IPS DF 19.7 (cell line): ENCODE measurements at regions not wholly inside any gene's neighbourhood (a gene's known extent, or its start where the extent isn't known, plus 50 kb on each side); places are given as distances from the start of the nearest gene placed in this dataset.

Experiments
- DNase-seq: peaks from one replicate; pipeline ENCODE4 v3.0.0-alpha.2; 2013; ENCODE audit warnings: low read depth, low spot score

DNA sequence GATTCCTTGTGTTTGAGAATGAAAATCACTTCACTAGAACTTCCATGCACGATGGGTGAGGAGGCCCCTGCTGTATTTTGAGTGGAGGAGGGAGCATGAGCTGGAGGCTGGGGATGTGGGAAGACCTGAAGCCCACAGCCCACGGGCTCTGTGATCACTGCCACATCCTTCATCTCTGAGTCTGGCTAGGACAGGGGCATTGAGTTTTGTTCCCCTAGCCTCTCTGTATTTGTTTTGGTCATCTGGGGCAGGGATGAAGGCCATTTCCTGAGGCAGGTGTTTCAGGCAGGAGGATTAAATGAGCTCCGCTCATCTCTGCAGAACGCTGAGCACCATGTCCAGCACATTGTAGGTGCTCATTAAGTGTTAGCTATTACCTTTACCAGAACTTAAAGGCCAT lies 293.6 kb downstream of the GLRX3 start:
- DNase-seq = no peak

GRCh38 chr10:130430291-130430690 lies 294.1 kb downstream of the GLRX3 start:
- no peak for DNase-seq

- no peak for DNase-seq
Measured at GRCh38 chr10:130430852-130431704, 294.9 kb downstream of the GLRX3 start.

GRCh38 chr10:130432271-130432670 lies 296.1 kb downstream of the GLRX3 start:
- DNase-seq = no peak

GRCh38 chr10:130432850-130433249 lies 296.7 kb downstream of the GLRX3 start:
- DNase-seq = no peak

DNA sequence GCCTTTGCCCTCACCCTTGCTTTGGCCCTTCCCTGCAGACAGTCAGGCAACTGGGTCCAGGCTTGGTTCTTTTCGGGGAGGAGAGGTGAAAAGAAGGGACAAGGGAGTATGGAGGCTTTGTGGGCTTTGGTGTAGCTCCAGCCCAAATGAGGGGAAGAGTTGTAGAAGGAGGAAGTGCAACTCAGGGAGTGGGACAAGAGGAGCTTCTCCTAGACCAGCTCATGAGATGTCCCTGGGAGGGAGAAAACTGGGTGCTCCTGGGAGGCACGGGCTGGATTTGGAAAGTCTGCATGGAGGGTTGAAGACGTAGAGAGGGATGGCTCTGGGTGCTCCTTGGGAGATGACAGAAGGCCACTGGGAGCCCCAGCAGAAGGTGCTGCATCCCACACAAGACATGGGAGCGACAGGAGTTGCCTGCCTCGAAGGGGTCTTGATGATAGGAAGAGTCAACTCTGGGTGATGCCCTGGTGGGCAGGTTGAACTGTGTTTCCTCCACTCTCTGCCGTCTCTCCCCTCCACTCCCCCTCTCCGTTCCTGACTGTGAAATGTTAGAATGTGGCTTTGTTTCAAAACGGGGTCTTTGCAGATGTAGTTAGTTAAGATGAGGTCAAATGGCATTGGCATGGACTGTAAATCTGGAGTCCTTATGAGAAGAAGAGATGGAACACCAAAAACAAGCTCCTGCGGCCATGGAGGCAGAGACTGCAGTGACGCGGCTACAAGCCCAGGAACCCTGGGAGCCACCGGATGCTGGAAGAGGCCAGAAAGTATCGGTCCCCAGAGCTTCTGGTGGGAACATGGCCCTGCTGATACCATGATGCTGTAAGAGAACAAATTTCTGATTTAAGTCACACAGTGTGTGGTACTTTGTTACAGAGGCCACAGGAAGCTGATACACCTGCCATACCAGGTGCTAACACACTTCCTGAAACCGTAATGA lies 298.5 kb downstream of the GLRX3 start:
- no peak for DNase-seq

- no peak for DNase-seq
Measured at GRCh38 chr10:130435961-130436360, 299.8 kb downstream of the GLRX3 start.

DNA sequence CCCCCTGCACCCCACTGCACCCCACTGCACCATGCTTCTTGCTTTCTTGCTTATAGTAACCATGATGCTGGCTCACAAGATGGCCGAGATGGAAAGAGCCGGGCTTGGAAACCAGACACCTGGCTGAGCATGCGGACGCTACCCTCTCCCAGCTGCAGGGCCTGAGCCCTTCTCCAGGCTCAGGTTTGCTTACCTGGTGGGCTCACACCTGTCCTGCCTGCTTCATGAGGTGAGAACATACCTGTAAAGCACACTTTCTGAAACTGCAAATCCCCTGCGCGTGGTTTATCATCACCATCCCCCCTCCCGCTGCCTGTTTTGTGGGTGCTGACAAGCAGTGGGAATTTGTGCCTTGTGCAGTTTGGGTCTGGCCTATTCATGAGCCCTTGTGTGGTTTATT lies 302.7 kb downstream of the GLRX3 start:
- no peak for DNase-seq

DNA sequence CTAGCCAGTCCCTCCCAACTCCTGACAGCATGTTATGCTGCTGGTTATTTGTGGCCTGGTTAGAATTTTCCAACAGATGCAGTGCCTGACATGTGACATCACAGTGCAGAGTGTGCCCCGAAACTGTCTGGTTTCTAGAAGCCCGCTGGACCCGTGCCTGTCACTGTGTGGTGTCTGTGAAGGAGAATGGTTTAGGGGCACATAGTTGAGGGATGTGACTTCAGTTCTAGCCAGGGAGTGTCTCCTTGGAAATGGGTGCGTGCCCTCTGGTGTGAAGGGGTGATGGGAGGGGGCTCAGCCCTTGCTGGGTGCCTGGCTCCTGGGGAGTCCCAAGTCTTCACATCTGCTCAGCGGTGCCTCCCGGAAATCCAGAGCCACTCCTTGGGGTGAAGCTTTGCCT lies 303.6 kb downstream of the GLRX3 start:
- DNase-seq = no peak

DNA sequence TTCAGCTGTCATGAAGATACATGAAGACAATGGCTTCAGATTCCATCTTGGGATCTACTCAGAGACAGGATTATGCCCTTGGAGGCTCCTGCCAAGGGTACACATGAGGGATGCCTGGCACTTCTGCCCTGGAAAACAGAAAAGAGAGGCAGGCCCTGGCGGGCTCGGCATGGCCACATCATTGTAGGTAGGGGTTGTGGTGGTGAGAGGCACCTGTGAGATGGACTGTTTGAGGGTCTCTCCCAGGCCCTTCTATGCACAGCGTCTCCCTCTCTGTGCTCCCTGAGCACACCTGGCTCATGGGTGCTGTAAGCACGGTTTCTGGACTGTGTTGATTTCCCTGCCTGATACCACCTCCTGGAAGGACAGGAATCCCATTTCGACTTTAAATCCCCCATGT lies 304.3 kb downstream of the GLRX3 start:
- no peak for DNase-seq

DNA sequence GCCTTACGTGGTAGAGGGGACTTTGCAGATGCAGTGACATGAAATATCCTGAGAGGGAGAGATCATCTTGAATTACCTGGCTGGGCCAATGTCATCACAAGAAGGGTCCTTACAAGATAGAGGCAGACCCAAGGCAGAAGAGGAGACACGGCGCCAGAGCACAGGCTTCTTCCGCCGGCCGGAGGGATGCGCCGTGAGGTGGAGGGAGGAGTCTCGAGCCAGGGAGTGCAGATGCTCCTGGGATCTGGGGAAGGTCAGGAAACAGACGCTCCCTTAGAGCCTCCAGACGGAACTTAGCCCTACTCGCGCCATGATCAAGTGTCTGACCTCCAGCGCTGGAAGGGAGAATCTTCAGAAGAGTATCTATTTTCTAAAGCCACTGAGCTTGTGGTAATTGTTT lies 304.8 kb downstream of the GLRX3 start:
- no peak for DNase-seq

DNA sequence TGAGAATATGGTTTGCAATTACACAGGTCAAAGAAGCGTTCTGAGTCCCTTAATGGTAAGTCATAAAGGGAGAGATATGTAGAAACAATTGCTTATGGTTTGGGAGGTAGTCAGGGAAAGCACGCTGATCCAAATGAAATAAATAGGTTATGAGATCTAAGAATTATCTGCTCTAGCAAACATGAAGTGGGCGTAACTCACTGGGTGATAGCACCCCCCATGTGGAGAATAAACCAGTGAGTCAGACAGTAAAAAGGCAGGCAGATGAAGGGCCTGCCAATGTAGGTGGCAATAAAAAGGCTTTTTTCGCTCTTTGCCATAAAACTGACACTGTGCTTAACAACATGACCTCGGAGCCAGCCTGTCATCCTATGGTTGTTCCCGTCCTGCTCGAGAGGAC lies 306.9 kb downstream of the GLRX3 start:
- DNase-seq = no peak

DNA sequence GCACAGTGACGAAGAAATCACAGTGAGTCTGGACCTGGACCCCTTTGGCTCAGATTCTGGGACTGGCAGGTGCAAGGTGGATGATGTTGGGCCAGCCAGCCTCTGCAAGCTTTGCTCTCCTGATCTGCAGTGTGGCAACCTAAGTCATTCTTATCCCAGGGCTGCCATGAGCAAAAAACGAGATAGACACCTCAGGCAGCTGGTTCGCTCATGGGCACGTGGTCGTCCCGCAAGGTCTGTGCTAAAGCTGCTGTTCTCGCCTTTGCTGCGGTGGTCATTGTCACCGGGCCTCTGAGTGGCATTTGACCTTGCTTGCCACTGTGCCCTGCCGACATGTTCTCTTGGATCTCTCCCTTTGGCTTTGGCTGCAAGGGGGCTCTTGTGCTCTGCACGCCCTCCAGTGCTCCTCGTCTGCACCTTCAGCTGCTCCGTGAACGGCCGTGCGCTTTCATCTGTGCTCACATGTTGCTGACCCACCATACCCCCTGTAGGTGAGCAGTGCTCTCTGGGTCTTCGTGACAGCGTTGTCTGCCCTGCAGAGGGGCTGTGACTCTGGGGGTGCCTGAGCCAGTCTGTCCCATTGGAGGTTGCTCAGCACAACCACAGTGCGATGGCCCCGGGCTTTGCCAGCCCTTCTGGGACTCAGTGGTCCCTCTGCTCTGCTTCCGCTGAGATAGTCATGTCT lies 317.0 kb downstream of the GLRX3 start:
- no peak for DNase-seq

- DNase-seq = no peak
Measured at GRCh38 chr10:130453721-130454542, 317.7 kb downstream of the GLRX3 start.

- no peak for DNase-seq
Measured at GRCh38 chr10:130454543-130455000, 318.4 kb downstream of the GLRX3 start.

- no peak for DNase-seq
Measured at GRCh38 chr10:130455111-130455695, 319.0 kb downstream of the GLRX3 start.

- DNase-seq = no peak
Measured at GRCh38 chr10:130455791-130456190, 319.6 kb downstream of the GLRX3 start.

DNA sequence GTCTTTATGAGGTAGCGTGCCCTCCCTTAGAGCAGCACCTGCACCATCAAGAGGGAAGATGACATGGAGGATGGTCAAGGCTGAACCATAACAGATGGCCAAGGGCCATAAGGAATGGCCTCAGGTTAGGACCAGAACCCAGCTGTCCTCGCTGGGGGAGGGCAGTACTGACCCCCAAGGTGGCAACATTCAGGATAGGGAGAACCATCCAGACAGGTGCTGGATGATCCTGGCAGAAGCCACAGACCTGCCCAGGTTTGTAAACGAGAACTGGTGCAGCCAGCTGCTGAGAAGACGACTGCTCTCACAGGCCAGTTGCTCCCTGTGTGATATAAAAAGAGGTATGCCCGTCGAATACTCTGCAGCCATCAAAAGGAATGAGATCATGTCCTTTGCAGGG lies 320.4 kb downstream of the GLRX3 start:
- no peak for DNase-seq

DNA sequence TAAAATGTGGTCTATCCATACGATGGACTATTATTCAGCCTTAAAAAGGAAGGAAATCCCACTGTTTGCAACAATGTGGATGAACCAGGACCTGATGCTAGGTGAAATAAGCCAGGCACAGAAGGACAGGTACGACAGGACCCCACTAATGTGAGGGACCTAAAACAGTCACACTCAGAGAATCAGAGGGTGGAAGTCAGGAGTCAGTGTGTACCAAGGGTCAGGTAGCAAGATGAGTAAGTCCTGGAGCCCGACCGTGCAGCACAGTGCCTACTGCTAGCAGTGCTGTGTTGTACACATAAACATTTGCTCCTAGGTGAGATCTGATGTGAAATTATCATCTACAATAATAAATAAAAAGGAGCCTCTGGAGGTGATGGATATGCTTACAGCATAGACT lies 322.3 kb downstream of the GLRX3 start:
- no peak for DNase-seq

GRCh38 chr10:130459011-130459410 lies 322.8 kb downstream of the GLRX3 start:
- no peak for DNase-seq
